ENCODE measurements at regions not wholly inside any gene's neighbourhood (a gene's known extent, or its start where the extent isn't known, plus 50 kb on each side); places are given as distances from the start of the nearest gene placed in this dataset.
A peak's percentile ranks its signal among the peaks of the same experiment; 100 is the strongest.

DNA sequence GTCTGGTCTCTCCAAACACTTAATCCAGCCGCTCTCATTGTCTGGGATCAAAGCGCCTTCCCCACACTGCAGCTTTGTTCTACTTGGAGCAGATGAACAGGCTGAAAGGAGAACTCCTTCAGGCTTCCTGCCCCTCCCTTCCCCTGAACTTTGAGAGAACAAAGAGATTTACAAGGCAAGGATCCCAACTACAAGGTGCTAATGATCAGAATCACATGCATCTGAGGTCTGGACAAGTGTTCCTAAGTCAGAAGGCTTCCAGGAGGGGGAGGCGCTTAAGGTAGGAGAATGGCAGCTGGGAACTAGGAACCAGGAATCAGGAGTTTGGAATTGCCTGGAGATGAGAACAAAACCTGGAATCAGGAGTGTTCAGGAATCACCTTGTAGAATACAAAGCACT, 606.3 kb upstream of the CDH11 start:
- intact Hi-C loops (cut with micrococcal nuclease), result no loop called here
- ChIA-PET CTCF (no interaction called here), POLR2A (ENCODE audit: unreplicated experiment) (no interaction called here)
- Histone ChIP-seq H3K9ac (ENCODE audit: low read length) (no peak overlapping the region), H2AFZ (ENCODE audit: low read length) (no peak overlapping the region), H4K20me1 (ENCODE audit: low read length) (no peaks in the 10 kb centered on the region), H3K9me2 (replicated peaks; ENCODE audit: low read length) (no peaks in the 10 kb centered on the region), H3K4me3 (ENCODE audit: low read length) (no peak overlapping the region), H3K27me3 (ENCODE audit: low read length) (no peaks in the 10 kb centered on the region), H3K27ac (ENCODE audit: low read length) (no peak overlapping the region), H3K4me1 (ENCODE audit: insufficient read depth, low read length) (peaks cover 15% of the 10 kb centered on the region), H3K79me2 (ENCODE audit: low read length) (no peaks in the 10 kb centered on the region), H3K9me3 (ENCODE audit: low read length) (no peaks in the 10 kb centered on the region), H3K4me2 (ENCODE audit: low read length) (no peak overlapping the region), H3K36me3 (ENCODE audit: low read depth, low read length) (no peaks in the 10 kb centered on the region), H3F3A (ENCODE audit: low read length, unreplicated experiment) (no peaks in the 10 kb centered on the region)
- BruUV-seq (replicated peaks), result no TSS peak
- TF ChIP-seq, protein P1, sequence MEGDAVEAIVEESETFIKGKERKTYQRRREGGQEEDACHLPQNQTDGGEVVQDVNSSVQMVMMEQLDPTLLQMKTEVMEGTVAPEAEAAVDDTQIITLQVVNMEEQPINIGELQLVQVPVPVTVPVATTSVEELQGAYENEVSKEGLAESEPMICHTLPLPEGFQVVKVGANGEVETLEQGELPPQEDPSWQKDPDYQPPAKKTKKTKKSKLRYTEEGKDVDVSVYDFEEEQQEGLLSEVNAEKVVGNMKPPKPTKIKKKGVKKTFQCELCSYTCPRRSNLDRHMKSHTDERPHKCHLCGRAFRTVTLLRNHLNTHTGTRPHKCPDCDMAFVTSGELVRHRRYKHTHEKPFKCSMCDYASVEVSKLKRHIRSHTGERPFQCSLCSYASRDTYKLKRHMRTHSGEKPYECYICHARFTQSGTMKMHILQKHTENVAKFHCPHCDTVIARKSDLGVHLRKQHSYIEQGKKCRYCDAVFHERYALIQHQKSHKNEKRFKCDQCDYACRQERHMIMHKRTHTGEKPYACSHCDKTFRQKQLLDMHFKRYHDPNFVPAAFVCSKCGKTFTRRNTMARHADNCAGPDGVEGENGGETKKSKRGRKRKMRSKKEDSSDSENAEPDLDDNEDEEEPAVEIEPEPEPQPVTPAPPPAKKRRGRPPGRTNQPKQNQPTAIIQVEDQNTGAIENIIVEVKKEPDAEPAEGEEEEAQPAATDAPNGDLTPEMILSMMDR (conservative IDR thresholded peaks at IDR 0.05; ENCODE audit: low read depth, low read length), result no peak
- TF ChIP-seq EZH2 (IDR thresholded peaks at IDR 0.05; ENCODE audit: low read length, unreplicated experiment), result no peak
- no peak for TF ChIP-seq EZH2phosphoT487 (IDR thresholded peaks at IDR 0.05; ENCODE audit: borderline replicate concordance, low read length)
- DNase-seq (no peak), ATAC-seq (no peak)

DNA sequence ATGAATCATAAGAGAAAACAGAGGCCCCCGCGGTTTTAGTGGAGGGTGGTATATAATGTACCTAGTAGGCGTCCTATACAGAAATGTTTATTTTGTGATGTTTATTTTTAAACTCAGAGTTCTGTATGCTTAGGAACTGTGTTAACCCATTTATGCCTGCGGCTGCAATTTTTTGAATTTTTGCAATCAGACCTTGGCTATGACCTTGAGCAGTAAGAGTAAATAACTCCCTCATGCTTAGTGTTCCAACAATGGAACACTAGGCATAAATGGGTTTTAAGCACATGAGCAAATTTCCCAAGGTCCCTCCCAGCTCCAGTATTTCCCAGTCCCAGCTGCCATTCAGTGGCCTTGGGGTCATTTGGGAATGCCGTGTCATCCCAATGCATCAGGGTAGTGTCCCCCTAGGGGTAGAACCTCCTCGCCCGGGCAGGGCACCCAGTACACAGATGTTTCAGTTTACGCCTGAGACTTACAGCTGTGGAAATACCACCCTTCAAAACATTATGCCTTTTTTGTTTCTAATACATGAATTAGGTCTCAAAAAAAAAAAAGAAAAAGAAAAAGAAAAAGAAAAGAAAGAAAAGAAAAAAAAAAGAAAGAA, 605.8 kb upstream of the CDH11 start:
- H4K20me1 ChIP-seq (ENCODE audit: low read length), result no peaks in the 10 kb centered on the region
- no peak overlapping the region for H3K9ac ChIP-seq (ENCODE audit: low read length)
- no peaks in the 10 kb centered on the region for H3K36me3 ChIP-seq (ENCODE audit: low read depth, low read length)
- no peak for DNase-seq
- no peaks in the 10 kb centered on the region for H3K27me3 ChIP-seq (ENCODE audit: low read length)
- no peak overlapping the region for H3K4me2 ChIP-seq (ENCODE audit: low read length)
- intact Hi-C loops (cut with micrococcal nuclease), result no loop called here
- no peaks in the 10 kb centered on the region for H3K9me3 ChIP-seq (ENCODE audit: low read length)
- H3K79me2 ChIP-seq (ENCODE audit: low read length), result no peaks in the 10 kb centered on the region
- no peak for ATAC-seq
- peaks cover 15% of the 10 kb centered on the region for H3K4me1 ChIP-seq (ENCODE audit: insufficient read depth, low read length)
- H3F3A ChIP-seq (ENCODE audit: low read length, unreplicated experiment), result no peaks in the 10 kb centered on the region
- H3K27ac ChIP-seq (ENCODE audit: low read length), result no peak overlapping the region
- H3K9me2 ChIP-seq (replicated peaks; ENCODE audit: low read length), result no peaks in the 10 kb centered on the region
- no peak overlapping the region for H3K4me3 ChIP-seq (ENCODE audit: low read length)
- BruUV-seq (replicated peaks), result no TSS peak
- CTCF ChIA-PET, result no interaction called here
- TF ChIP-seq EZH2phosphoT487 (IDR thresholded peaks at IDR 0.05; ENCODE audit: borderline replicate concordance, low read length) (no peak), EZH2 (IDR thresholded peaks at IDR 0.05; ENCODE audit: low read length, unreplicated experiment) (no peak)
- TF ChIP-seq, protein P1 (conservative IDR thresholded peaks at IDR 0.05; ENCODE audit: low read depth, low read length), result no peak
- POLR2A ChIA-PET (ENCODE audit: unreplicated experiment), result no interaction called here
- H2AFZ ChIP-seq (ENCODE audit: low read length), result no peak overlapping the region

DNA sequence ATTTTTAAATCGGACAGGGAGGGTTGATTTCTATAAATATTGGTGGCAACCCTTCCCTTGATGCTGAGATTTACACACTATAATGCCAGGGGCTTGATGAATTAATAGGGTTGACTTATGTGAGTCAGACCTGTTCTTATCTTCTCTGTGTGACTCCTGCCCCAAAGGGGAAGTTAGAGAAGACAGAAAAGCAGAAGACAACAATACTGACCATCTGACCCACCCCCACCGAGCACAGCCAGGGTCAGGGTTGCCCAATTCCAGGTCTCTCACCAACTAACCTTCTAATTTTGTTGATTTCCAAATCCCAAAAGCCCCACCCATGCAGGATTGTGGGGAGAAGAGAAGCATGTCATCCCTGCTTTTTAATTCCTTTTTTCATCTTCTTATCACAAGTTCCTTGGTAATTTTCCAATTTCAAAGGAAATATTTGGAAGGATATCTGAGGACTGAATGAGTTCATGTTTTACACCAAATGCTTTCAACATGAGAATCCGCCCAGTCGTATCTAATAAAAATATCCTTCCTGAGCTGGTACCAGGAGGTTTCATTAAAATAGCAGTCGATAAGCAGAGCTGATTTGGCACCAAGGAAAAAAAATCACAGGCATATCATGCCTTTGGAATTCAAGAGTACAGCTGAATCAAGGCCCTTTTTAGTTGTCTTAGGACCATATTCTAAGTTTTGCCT, 603.4 kb upstream of the CDH11 start:
- POLR2A ChIA-PET (ENCODE audit: unreplicated experiment), result no interaction called here
- CTCF ChIA-PET, result interaction anchor here (0.5 kb wide), 1 partner anchor 200 kb away, joined by 3 read pairs; no protein-coding TSS in a partner anchor

More for the DNA sequence above, 603.4 kb upstream of the CDH11 start:
- H3K9me2 ChIP-seq (replicated peaks; ENCODE audit: low read length), result no peaks in the 10 kb centered on the region
- peak overlapping the region; percentile 11; the same call in 1 of the 2 replicates for H3K27ac ChIP-seq (ENCODE audit: low read length)
- H3K4me2 ChIP-seq (ENCODE audit: low read length), result peak overlapping the region; percentile 68
- DNase-seq (peak; percentile 57), ATAC-seq (peak; percentile 70)
- intact Hi-C loops (cut with micrococcal nuclease), result no loop called here
- no peak overlapping the region for H3K9ac ChIP-seq (ENCODE audit: low read length)
- no peaks in the 10 kb centered on the region for H3K27me3 ChIP-seq (ENCODE audit: low read length)
- H2AFZ ChIP-seq (ENCODE audit: low read length), result no peak overlapping the region
- 0 out of 2 replicates have a peak overlapping the region, but pooled peaks have one; percentile 21 for H3K4me3 ChIP-seq (ENCODE audit: low read length)
- H3K9me3 ChIP-seq (ENCODE audit: low read length), result no peaks in the 10 kb centered on the region
- H4K20me1 ChIP-seq (ENCODE audit: low read length), result no peaks in the 10 kb centered on the region
- H3K79me2 ChIP-seq (ENCODE audit: low read length), result no peaks in the 10 kb centered on the region
- no peaks in the 10 kb centered on the region for H3K36me3 ChIP-seq (ENCODE audit: low read depth, low read length)
- TF ChIP-seq, protein P1 (conservative IDR thresholded peaks at IDR 0.05; ENCODE audit: low read depth, low read length), result no peak
- no peak for TF ChIP-seq EZH2phosphoT487 (IDR thresholded peaks at IDR 0.05; ENCODE audit: borderline replicate concordance, low read length)
- TF ChIP-seq EZH2 (IDR thresholded peaks at IDR 0.05; ENCODE audit: low read length, unreplicated experiment), result no peak
- no peaks in the 10 kb centered on the region for H3F3A ChIP-seq (ENCODE audit: low read length, unreplicated experiment)
- no TSS peak for BruUV-seq (replicated peaks)
- peaks cover 15% of the 10 kb centered on the region for H3K4me1 ChIP-seq (ENCODE audit: insufficient read depth, low read length)
